ENCODE measurements at regions not wholly inside any gene's neighbourhood (a gene's known extent, or its start where the extent isn't known, plus 50 kb on each side); places are given as distances from the start of the nearest gene placed in this dataset.

DNA sequence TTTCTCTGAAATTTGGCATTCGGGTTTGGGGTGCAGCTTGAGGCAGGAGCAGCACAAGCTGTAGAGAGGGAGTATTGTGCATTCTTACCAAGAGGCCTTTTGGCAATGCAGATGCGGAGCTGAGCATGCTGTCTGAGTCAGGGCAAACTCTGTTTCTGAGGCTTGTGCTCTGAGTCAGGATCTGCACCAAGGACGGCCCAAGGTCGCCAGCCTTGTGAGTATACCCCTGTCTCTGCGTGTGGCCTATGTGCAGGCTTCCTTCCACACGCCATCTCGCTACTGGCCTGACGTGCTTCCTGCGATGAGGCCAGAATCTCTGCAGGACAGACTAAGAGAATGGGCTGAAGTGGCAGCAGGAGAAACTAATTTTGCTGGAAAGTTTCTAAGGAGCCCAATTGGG, 83.8 kb upstream of the ROPN1 start:
- Histone ChIP-seq H3K4me3 (ENCODE audit: low read depth in 1 of 3, low read length in 3 of 3) (no peak overlapping the region), H3K9ac (ENCODE audit: low read depth in 1 of 2, low read length in 2 of 2) (no peak overlapping the region), H3K9me3 (ENCODE audit: control insufficient read depth in 4 of 4, low read length in 3 of 4) (no peaks in the 10 kb centered on the region), H3K27ac (ENCODE audit: low read depth in 1 of 2, low read length in 2 of 2) (no peak overlapping the region), H3K4me1 (ENCODE audit: control insufficient read depth in 4 of 4, insufficient read depth in 4 of 4, low read length in 3 of 4) (no peaks in the 10 kb centered on the region), H3K27me3 (ENCODE audit: control insufficient read depth in 4 of 4, insufficient read depth in 4 of 4, low read length in 3 of 4) (no peaks in the 10 kb centered on the region), H3K36me3 (ENCODE audit: control insufficient read depth in 4 of 4, insufficient read depth in 3 of 4, low read depth in 1 of 4, low read length in 3 of 4) (no peaks in the 10 kb centered on the region)
- 91% methylated on average over 9 of the region's 9 CpGs for WGBS
- no peak for DNase-seq (ENCODE audit: low spot score)
- TF ChIP-seq GABPA (IDR thresholded peaks at IDR 0.05 in 1 of 2, conservative IDR thresholded peaks at IDR 0.05 in 1 of 2) = no peak
- no peak for TF ChIP-seq RAD21 (IDR thresholded peaks at IDR 0.05)
- TF ChIP-seq, protein P1, sequence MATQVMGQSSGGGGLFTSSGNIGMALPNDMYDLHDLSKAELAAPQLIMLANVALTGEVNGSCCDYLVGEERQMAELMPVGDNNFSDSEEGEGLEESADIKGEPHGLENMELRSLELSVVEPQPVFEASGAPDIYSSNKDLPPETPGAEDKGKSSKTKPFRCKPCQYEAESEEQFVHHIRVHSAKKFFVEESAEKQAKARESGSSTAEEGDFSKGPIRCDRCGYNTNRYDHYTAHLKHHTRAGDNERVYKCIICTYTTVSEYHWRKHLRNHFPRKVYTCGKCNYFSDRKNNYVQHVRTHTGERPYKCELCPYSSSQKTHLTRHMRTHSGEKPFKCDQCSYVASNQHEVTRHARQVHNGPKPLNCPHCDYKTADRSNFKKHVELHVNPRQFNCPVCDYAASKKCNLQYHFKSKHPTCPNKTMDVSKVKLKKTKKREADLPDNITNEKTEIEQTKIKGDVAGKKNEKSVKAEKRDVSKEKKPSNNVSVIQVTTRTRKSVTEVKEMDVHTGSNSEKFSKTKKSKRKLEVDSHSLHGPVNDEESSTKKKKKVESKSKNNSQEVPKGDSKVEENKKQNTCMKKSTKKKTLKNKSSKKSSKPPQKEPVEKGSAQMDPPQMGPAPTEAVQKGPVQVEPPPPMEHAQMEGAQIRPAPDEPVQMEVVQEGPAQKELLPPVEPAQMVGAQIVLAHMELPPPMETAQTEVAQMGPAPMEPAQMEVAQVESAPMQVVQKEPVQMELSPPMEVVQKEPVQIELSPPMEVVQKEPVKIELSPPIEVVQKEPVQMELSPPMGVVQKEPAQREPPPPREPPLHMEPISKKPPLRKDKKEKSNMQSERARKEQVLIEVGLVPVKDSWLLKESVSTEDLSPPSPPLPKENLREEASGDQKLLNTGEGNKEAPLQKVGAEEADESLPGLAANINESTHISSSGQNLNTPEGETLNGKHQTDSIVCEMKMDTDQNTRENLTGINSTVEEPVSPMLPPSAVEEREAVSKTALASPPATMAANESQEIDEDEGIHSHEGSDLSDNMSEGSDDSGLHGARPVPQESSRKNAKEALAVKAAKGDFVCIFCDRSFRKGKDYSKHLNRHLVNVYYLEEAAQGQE (IDR thresholded peaks at IDR 0.05) = no peak
- no peak for TF ChIP-seq HNF4A (conservative IDR thresholded peaks at IDR 0.05)
- TF ChIP-seq JUND (IDR thresholded peaks at IDR 0.05) = no peak
- TF ChIP-seq, protein P2, sequence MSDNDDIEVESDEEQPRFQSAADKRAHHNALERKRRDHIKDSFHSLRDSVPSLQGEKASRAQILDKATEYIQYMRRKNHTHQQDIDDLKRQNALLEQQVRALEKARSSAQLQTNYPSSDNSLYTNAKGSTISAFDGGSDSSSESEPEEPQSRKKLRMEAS (IDR thresholded peaks at IDR 0.05) = no peak
- TF ChIP-seq SP1 (IDR thresholded peaks at IDR 0.05) = no peak
- no peak for TF ChIP-seq YY1 (IDR thresholded peaks at IDR 0.05)
- no peak for TF ChIP-seq TAF1 (conservative IDR thresholded peaks at IDR 0.05)
- TF ChIP-seq HNF4G (IDR thresholded peaks at IDR 0.05) = no peak
- TF ChIP-seq, protein P3, sequence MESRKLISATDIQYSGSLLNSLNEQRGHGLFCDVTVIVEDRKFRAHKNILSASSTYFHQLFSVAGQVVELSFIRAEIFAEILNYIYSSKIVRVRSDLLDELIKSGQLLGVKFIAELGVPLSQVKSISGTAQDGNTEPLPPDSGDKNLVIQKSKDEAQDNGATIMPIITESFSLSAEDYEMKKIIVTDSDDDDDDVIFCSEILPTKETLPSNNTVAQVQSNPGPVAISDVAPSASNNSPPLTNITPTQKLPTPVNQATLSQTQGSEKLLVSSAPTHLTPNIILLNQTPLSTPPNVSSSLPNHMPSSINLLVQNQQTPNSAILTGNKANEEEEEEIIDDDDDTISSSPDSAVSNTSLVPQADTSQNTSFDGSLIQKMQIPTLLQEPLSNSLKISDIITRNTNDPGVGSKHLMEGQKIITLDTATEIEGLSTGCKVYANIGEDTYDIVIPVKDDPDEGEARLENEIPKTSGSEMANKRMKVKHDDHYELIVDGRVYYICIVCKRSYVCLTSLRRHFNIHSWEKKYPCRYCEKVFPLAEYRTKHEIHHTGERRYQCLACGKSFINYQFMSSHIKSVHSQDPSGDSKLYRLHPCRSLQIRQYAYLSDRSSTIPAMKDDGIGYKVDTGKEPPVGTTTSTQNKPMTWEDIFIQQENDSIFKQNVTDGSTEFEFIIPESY (IDR thresholded peaks at IDR 0.05) = no peak
- no peak for TF ChIP-seq RXRA (IDR thresholded peaks at IDR 0.05)
- TF ChIP-seq, protein P4, sequence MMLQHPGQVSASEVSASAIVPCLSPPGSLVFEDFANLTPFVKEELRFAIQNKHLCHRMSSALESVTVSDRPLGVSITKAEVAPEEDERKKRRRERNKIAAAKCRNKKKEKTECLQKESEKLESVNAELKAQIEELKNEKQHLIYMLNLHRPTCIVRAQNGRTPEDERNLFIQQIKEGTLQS (IDR thresholded peaks at IDR 0.05) = no peak
- no peak for TF ChIP-seq EGR1 (IDR thresholded peaks at IDR 0.05; ENCODE audit: low read depth in 2 of 2)
- TF ChIP-seq, protein P5, sequence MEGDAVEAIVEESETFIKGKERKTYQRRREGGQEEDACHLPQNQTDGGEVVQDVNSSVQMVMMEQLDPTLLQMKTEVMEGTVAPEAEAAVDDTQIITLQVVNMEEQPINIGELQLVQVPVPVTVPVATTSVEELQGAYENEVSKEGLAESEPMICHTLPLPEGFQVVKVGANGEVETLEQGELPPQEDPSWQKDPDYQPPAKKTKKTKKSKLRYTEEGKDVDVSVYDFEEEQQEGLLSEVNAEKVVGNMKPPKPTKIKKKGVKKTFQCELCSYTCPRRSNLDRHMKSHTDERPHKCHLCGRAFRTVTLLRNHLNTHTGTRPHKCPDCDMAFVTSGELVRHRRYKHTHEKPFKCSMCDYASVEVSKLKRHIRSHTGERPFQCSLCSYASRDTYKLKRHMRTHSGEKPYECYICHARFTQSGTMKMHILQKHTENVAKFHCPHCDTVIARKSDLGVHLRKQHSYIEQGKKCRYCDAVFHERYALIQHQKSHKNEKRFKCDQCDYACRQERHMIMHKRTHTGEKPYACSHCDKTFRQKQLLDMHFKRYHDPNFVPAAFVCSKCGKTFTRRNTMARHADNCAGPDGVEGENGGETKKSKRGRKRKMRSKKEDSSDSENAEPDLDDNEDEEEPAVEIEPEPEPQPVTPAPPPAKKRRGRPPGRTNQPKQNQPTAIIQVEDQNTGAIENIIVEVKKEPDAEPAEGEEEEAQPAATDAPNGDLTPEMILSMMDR (IDR thresholded peaks at IDR 0.05; ENCODE audit: low read depth, low read length, missing input control) = no peak
- no peak for TF ChIP-seq FOXA2 (IDR thresholded peaks at IDR 0.05)
- TF ChIP-seq NR2F2 (IDR thresholded peaks at IDR 0.05) = no peak
- TF ChIP-seq FOXA1 (IDR thresholded peaks at IDR 0.05) = no peak

All from liver (tissue), 8 donors.